ENCODE measurements at regions not wholly inside any gene's neighbourhood (a gene's known extent, or its start where the extent isn't known, plus 50 kb on each side); places are given as distances from the start of the nearest gene placed in this dataset.

DNA sequence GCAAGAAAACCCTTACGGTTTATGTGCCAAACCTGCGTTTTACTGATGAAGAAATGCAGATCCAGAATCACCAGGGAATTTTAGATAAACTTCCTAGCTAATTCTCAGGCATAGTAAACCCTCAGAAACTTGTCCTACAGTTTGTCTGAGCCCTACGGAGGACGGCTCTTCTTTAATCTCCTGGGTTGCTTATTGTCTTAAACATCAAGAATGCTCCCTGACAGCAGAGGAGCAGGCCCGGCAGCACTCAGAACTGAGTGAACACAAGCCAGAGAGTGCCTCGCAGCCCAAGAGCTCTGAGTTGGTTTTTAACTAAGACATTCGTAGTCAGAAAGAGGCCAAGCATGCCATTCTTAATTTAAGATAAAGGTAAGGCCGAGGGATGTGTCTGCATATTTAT, 114.7 kb upstream of the ERCC6L2 start:
- TF ChIP-seq POLR2A (IDR thresholded peaks at IDR 0.05), result no peak
- no peak for TF ChIP-seq POLR2AphosphoS5 (IDR thresholded peaks at IDR 0.05)
